ENCODE measurements at regions not wholly inside any gene's neighbourhood (a gene's known extent, or its start where the extent isn't known, plus 50 kb on each side); places are given as distances from the start of the nearest gene placed in this dataset.
"Not testable (repeated sequence)": the region's sequence is repeated elsewhere in the genome, so short reads cannot be mapped to it uniquely, and the experiment has no call there.

- H3K4me1 ChIP-seq = no peaks in the 10 kb centered on the region
- DNase-seq = no peak
- H3K4me3 ChIP-seq = no peak overlapping the region
- H3K9me3 ChIP-seq = peaks cover 0 to 4% (median 0%) of the 10 kb centered on the region in 4 donors
- H3K27ac ChIP-seq = no peak overlapping the region
- no peaks in the 10 kb centered on the region for H3K36me3 ChIP-seq
- TF ChIP-seq POLR2A (IDR thresholded peaks at IDR 0.05) (no peak), CTCF (IDR thresholded peaks at IDR 0.05) (no peak)
- no peaks in the 10 kb centered on the region for H3K27me3 ChIP-seq
Observed at GRCh38 chr6:140192018-140192417, 817.6 kb upstream of the CITED2 start.

- not testable (repeated sequence) for H3K36me3 ChIP-seq
Observed at GRCh38 chr6:140189263-140189662, 814.8 kb upstream of the CITED2 start.

GRCh38 chr6:140185991-140186390 is 811.5 kb upstream of the CITED2 start:
- no peak overlapping the region for H3K27ac ChIP-seq
- H3K36me3 ChIP-seq = no peaks in the 10 kb centered on the region
- DNase-seq = no peak
- no peak overlapping the region for H3K4me3 ChIP-seq
- no peaks in the 10 kb centered on the region for H3K27me3 ChIP-seq
- TF ChIP-seq POLR2A (IDR thresholded peaks at IDR 0.05) (no peak), CTCF (IDR thresholded peaks at IDR 0.05) (no peak)
- H3K9me3 ChIP-seq = no peaks in the 10 kb centered on the region
- no peaks in the 10 kb centered on the region for H3K4me1 ChIP-seq

More at GRCh38 chr6:140189263-140189662, 814.8 kb upstream of the CITED2 start:
- not testable (repeated sequence) for H3K9me3 ChIP-seq, H3K4me3 ChIP-seq, H3K4me1 ChIP-seq, H3K27ac ChIP-seq, H3K27me3 ChIP-seq, DNase-seq

GRCh38 chr6:140183881-140184280 is 809.4 kb upstream of the CITED2 start:
- Histone ChIP-seq H3K4me1 (no peaks in the 10 kb centered on the region), H3K27ac (no peak overlapping the region), H3K27me3 (no peaks in the 10 kb centered on the region), H3K4me3 (no peak overlapping the region), H3K9me3 (no peaks in the 10 kb centered on the region), H3K36me3 (no peaks in the 10 kb centered on the region)
- TF ChIP-seq POLR2A (IDR thresholded peaks at IDR 0.05) (no peak), CTCF (IDR thresholded peaks at IDR 0.05) (no peak)
- no peak for DNase-seq

- no peaks in the 10 kb centered on the region for H3K4me1 ChIP-seq
- TF ChIP-seq CTCF (IDR thresholded peaks at IDR 0.05) (no peak), POLR2A (IDR thresholded peaks at IDR 0.05) (no peak)
- no peak overlapping the region for H3K27ac ChIP-seq
- H3K27me3 ChIP-seq = no peaks in the 10 kb centered on the region
- H3K4me3 ChIP-seq = no peak overlapping the region
- no peak for DNase-seq
- no peaks in the 10 kb centered on the region for H3K9me3 ChIP-seq
- no peaks in the 10 kb centered on the region for H3K36me3 ChIP-seq
Observed at GRCh38 chr6:140182821-140183220, 808.4 kb upstream of the CITED2 start.

- no peak for TF ChIP-seq CTCF (IDR thresholded peaks at IDR 0.05)
- TF ChIP-seq POLR2A (IDR thresholded peaks at IDR 0.05) = no peak
Observed at GRCh38 chr6:140181876-140182275, 807.4 kb upstream of the CITED2 start.

More at GRCh38 chr6:140181876-140182275, 807.4 kb upstream of the CITED2 start:
- Histone ChIP-seq H3K9me3 (no peaks in the 10 kb centered on the region), H3K27ac (no peak overlapping the region), H3K4me1 (no peaks in the 10 kb centered on the region), H3K27me3 (no peaks in the 10 kb centered on the region), H3K4me3 (no peak overlapping the region), H3K36me3 (no peaks in the 10 kb centered on the region)
- DNase-seq = no peak

All from Peyer's patch (tissue), 4 donors.